HG03432 (cell line): ENCODE measurements at regions not wholly inside any gene's neighbourhood (a gene's known extent, or its start where the extent isn't known, plus 50 kb on each side); places are given as distances from the start of the nearest gene placed in this dataset.

ENCODE experiments used
- ATAC-seq: cut with Tn5 transposase; IDR thresholded peaks from one replicate; pipeline ENCODE4 v1.9.1; 2021; ENCODE audit warnings: mild to moderate bottlenecking, moderate library complexity; ENCODE audit not compliant: unreplicated experiment

DNA sequence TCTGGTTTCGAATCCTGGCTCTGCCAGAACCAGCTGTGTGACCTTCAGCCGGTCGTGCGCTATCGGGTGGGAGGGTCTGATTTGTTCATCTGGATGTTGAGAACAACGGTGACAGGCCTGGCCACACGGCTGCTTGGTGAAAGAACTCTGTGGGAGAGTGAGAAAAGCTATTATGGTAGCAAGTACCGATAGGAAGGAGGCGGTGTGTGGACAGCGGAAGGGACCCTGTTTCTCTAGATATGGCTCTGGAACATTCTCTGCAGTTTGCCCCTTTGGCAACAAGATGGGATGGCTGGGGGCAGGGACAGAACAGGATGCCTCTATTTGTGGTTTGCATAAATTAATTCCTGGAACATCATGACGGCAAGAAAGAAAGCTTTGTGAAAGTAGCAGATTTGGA is 347.3 kb downstream of the AACS start:
- ATAC-seq, result no peak

DNA sequence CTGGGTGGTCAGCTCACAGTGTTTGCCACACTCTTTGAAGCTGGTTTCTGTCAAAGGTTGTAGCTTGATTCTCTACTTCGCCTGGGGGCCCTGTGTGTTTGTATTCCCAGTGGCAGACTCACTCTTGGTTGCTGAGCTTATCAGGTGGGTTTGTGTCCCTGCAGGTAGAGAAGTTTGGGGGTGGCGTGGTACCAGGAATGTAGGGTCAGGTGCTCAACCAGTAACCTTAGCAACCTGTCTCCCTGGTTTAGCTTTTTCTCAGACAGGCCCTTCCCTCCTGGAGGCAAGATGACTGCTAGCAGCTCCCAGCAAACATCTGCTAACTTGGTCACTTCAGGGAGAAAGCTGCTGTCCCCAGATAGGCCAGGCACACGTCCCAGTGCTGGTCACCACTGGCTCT is 352.2 kb downstream of the AACS start:
- no peak for ATAC-seq

DNA sequence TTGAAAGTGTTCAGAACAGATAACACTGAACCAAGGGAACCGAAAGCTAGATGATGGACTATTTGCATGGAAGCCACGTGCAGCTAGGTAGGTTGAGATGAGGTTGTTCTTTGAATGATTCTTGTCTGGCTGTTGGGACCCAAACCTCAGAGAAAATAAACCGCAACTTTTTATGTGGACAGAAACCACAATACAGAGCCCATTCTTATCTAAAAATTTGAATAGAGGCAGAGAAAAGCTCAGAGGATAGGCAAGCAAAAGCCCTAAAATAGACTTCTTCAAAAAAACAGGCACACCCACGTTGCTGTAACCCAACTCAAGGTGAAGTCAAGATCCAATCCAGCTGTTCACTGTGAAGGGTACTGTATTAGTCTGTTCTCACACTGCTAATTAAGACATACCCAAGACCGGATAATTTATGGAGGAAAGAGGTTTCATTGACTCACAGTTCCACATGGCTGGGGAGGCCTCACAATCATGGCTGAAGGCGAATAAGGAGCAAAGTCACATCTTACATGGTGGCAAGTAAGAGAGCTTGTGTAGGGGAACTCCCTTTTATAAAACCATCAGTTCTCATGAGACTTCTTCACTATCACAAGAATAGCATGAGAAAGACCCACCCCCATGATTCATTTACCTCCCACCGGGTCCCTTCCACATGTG is 353.8 kb downstream of the AACS start:
- ATAC-seq, result peak; percentile 78

DNA sequence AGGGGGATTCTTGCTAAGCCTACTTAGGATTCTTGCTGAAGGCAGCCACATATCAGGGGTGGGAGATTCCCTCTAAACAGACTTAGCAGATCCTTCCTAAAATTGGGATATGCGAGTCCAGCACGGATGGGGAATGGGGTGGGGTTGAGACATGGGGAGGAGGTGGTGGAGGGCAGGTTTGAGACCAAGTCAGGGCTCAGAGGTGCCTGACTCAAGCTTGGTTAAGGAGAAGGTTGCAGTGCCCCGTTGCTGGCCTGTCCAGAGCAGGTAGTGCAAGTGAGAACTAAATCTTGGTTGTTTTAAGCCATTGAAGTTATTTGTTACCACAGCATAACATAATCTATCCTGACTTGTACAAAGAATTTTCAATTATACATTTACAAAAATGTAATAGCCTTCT is 359.7 kb downstream of the AACS start:
- ATAC-seq, result no peak

DNA sequence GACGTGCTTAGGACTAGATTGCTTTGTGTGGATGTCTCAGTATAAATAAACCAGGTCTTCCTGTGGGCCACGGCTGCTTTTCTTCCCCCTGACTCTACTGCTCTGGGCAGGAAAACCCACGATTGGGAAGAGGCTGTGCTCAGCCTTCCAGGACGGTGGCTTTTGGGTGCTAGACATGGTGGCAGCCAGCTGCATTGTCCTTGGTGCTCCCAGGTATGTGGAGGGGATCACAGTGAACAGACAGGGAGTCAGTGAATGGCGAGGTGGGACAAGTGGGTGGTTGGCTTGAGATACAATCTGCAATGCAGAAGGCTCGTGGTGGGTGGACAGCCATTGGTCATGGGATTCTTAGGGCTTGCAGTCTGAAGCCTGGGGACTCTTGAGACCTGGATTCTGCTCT is 366.3 kb downstream of the AACS start:
- no peak for ATAC-seq

DNA sequence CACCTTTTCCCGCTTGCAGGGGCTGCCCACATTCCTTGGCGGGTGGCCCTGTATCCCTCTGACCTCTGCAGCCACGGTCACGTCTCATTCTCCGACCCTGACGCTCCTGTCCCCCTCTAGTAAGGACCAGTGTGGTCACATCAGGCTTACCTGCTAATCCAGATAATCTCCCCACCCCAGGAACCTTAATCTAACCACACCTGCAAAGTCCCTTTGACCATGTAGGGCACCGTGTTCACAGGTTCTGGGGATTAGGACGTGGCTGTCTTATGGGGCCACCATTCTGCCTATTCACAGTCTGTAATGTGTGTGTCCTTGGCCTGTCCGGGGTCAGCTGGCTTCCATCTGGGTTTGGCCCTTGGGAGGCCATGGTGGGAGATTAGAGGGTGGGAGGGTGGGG is 368.9 kb downstream of the AACS start:
- ATAC-seq, result no peak

DNA sequence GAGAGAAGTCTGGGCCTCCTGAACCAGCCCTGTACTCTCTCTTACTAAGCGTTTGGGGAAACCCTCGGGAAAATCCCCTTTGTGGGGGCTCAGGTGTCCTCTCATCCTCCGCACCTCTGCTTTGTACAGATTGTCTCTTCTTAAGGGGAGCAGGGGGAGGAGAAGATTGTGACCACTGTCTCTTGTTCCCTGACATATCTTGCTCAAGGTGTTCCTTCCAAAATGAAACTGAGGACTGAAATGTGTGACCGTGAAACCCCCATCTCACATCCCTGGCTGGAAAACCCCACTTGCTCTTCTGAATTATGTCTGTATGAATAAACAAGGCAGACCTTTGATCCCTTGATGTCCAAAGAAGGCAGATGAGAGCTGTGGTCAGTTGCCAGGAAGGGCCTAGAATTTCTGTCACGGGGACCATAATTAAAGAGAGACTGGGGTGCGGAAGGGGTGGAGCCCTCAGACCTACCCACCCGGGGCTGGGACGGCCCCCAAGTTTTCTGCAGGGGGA is 369.8 kb downstream of the AACS start:
- peak; percentile 76 for ATAC-seq

DNA sequence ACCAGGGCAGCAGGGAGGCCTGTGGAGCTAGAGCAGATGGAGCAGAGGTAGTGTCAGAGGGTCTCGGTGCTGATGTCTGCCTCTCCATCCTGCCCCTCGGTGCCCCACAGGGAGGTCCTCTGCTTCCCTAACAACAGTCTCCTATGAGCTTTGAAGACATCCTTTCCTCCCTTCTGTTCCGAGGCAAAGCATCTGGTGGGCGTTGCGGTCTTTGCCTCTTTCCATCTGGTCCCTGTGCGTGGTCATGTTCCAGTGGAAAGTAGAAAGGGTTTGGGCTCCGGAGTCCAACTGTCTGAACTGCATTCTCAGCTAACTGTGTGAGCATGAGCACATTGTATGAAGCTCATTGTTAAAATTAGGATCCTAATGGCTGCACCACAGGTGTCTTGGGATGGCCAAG is 370.6 kb downstream of the AACS start:
- ATAC-seq, result no peak

DNA sequence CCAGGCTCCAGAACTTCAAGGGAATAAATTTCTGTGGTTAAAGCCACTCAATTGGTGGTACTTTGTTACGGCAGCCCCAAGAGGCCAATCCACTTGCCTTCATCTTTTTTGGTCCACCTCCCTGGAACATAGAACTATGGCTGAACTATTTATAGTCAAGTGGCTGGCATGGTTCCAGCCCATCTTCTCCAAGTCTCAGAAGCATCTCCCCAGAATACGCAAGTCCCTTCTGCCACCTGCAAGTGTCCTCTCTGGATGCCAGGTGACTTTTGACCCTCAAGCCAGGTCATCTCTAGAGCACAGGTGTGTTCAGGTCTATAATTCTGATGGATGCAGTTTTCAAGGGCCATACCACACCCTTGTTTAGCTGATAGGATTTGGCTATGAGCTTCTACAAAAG is 371.5 kb downstream of the AACS start:
- no peak for ATAC-seq

DNA sequence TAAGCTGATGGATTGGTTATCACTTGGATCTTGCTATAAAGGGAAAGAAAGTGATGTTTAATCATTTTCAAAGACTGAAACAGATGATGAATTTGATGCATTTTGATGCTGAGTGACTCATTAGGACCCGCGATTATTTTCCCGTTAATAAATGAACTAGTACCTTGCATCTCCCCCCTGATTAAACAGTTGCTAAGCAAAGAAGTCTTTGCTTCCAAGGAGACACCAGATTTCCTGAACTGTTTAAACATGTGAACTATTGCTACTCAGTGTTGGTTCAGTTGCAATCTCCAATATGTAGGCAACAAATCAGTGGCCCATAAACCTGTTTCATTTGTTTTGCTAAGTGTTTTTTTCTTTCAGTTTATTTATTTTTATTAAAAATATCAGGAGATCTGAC is 375.2 kb downstream of the AACS start:
- no peak for ATAC-seq

DNA sequence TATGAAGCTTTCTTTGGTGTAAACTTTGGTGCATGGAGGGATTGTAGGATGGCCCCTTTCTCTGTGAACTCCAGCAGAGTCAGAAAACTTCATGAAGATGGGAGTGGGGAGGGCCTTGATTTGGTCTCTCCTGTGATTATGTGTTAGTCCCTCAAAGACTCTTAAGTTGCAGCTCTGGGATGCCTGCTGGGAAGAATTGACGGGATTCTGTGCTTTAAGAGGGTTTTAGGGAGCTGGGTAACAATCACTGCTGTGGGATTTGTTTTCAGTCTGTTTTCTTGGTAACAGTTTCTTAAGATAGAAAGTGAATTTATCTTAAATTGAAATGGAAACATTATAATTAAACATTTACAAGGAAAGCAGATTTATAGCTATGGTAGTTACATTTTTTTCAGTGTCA is 378.1 kb downstream of the AACS start:
- no peak for ATAC-seq

DNA sequence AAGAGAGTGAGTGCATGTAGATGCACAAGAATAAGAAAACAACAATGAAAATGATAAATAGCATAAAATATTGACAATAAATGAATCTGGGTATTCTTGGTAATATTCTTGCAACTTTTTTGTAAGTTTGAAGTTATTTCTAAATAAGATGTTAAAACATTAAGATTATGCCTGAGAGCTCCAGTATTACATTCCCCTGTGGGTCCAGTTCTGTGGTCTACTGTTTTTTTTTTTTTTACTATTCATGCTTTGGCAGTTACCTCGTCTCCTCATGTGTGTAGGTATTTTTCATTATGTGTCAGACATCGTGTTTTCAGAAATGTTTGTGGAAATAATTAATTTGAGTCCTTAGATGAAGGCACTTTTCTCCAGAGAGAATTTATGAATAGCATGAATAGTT is 386.2 kb downstream of the AACS start:
- ATAC-seq, result no peak

DNA sequence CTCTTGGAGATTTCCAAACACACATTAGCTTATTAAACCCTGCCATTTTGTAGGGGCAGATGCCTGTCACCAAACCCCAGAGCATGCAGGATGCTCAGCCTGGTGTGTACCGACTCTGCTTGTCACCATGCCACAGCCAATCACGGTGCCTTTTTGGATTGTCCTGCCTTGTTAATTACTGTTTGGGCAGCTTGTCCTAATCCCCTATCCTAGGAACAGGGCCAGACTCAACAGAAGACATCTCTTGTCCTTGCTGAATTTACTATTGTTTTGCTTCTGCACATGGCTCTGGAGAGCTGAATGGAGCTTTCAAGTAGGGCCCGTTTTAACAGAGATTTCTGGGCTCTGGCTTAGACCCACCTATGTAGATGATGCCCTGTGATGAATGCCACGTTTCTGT is 388.5 kb downstream of the AACS start:
- ATAC-seq, result no peak

DNA sequence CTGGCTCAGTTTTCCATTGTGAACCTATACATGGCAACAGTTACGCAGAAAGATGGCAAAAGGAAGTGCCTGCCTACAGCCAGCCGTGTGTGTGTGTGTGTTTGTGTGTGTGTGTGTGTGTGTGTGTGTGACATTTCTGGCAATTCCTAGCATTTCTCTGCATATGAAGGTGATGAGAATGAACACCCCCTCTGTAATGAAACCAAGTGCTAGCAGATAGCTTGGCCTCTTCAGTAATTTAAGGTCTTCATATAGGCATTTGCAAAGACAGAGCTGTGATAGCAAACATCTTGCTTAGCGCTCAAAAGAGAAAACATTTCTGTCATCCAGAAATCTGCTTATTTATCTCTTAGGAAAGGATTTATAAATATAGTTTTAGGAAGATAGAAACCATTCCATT is 389.1 kb downstream of the AACS start:
- ATAC-seq, result no peak

DNA sequence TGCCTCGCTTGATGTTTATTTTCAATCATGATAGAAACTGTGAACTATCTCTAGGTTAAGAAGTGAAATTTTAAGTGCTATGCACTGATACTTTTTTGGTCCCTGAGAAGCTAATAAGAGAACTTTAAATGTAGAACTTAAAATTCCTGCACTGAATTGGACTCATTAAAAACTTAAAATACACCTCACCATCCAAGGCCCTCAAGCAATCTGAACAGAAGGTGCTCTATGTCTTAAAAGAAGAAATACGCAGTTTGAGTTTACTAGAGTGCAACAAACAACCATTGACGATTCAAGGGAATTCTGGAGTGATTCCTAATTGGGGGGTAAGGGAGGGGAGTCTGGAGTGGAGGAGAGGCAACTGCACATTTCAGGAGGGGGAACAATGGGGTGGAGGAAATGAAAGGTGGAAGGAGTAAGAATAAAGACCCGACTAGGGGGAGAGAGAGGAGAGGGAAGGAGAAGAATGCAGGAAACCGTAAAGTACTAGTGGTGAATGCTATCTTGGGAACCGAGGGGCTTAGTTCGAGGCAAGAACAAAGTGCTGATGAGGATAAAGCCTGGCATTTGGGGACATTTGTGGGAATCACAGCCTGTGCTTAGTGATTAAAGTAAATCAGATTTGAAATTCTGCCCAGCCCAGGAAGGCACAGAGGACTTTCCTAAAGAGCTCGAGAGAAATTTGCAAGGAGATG is 389.7 kb downstream of the AACS start:
- ATAC-seq, result no peak

DNA sequence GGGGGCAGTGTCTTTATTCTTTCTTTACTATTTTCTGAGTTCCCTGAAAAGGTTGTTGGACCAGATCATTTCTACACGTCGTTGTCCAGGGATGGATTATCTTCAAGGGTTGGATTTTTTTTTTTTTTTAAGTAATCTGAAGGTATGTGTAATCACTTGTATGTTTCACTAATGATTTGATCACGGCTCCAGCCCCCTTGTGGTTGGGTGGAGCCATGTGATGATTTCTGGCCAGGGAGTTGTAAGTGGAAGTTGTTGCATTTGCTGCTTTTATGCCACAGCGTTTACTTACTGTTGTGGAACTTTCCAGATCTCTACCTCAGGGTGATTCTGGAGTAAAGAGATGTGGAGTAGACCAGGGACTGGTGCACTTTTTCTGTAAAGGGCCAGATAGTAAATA is 390.3 kb downstream of the AACS start:
- ATAC-seq, result no peak

DNA sequence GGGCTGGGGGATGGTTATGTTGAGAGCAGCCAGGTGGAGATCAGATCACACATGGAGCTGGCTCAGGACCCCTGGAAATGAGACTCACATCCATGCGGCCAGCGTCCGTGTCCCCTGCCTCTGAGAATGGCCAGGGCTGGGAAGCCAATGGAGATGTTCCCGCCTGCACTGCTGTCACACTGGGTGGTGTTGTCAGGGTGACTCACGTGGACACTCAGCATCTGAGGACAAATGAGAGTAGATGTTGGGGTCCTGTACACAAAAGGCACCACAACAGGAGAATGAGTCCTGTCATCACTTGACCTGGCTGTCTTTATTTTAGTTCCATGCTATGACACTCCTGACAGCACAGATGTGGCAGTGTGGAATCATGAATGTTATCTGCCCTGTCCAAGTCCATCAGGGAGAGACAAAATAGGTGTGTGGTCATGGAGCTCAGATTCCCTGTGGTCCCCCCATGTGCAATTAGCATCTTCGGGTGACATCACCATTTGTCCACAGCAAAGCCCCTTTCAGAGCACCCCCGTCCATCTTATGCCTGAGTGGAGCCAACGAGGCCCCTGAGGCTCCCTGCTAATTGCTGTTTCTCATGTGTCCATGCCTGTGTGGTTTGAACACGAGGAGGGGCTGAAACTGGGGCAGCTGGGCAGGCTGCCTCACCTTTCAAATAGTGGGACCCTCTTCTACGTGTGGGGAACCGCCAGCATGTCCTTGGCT is 393.5 kb downstream of the AACS start:
- ATAC-seq, result no peak

DNA sequence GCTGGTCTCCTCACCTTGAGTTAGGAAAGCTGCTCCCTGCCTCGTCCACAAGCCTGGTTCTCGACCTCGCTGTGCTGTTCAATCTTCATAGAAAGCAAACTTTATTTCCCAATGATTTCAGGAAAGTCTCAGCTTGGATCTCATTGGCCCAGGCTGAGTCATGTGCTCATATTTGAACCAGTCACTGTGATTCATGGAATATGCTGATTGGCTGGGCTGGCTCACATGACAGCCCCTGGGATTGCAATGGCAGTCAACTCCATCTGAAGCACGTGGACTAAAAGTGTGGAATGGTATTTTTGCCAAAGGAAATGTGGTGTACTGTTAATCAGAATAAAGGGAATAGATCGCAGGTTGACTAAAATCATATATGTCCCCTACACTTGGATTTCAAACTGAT is 396.6 kb downstream of the AACS start:
- no peak for ATAC-seq

DNA sequence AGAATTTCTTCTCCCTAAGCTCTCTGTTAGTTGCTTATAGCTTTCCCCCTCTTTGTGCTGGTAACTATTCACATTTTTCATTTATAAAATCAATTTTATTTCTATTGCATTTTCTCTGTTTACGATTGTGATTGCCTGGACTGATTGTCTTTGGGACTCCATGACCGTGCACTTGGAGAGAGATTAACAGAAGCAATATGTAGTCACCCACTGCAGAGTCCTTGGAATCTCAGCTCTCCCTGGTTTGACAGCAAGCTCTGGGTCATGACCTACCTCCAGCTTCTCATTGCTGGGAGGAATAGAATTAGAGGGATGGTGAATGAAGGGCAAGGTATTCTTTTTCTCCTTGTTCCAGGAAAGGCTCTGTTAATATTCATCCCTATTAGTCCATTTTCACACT is 398.2 kb downstream of the AACS start:
- no peak for ATAC-seq

DNA sequence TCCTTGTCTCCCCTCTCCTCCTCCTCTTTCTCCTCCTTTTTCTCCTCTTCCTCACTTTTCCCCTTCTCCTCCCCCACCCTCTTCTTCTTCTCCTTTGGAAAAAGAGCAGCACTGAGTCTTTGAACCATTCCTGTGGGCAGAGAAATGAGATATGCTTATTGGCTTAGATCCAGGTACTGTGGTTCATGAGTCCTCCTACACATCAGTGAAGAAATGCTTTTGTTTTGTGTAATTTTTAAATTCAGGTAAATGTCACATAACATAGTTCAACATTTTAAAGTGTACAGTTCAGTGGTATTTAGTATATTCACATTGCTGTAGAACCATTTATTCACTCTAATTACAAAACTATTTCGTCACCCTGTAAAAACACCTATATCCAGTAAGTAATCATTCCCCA is 402.1 kb downstream of the AACS start:
- no peak for ATAC-seq

DNA sequence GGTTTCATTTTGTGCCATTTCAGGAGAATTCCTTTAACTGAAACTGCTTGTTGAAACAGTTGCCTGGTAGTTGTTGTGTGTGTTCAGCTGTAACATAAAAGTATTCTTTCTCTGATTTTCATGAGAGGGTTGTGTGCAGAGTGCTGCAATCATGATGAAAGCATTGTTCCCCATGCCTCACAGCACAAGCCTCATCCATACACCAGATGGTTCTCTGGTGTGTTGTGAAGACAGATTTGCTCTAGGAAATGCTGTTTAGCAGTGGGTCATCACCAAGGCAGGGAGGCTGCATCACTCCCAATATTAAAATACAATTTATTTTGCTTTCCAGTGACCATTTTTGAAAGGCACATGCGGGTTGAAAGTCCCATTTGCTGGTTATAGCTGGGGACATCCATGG is 404.4 kb downstream of the AACS start:
- no peak for ATAC-seq
